Stimulated activated memory B cell treated with anti-CD40 and anti-IgM and Interleukin-4, amounts not matched to agents 10 μg/mL and 1 μg/mL and 100 μg/mL, for 72 hours (primary cell): ENCODE measurements at regions not wholly inside any gene's neighbourhood (a gene's known extent, or its start where the extent isn't known, plus 50 kb on each side); places are given as distances from the start of the nearest gene placed in this dataset.
A peak's percentile ranks its signal among the peaks of the same experiment; 100 is the strongest.

Experiments
- ATAC-seq: fragments of 150-1000 bp; cut with Tn5 transposase; 2 replicates; pipeline ENCODE4 v1.10.0; 2021
- H3K27ac Mint-ChIP-seq: one replicate; pipeline ENCODE4 v1.8.0; 2022; ENCODE audit warnings: mild to moderate bottlenecking, mixed read lengths
- H3K27me3 Mint-ChIP-seq: one replicate; pipeline ENCODE4 v1.8.0; 2022; ENCODE audit warnings: mixed read lengths
- H3K36me3 Mint-ChIP-seq: one replicate; pipeline ENCODE4 v1.8.0; 2022; ENCODE audit warnings: mixed read lengths
- H3K4me1 Mint-ChIP-seq: one replicate; pipeline ENCODE4 v1.8.0; 2022; ENCODE audit warnings: mixed read lengths
- H3K4me3 Mint-ChIP-seq: one replicate; pipeline ENCODE4 v1.8.0; 2022; ENCODE audit warnings: mild to moderate bottlenecking, moderate library complexity, mixed read lengths
- H3K9me3 Mint-ChIP-seq: one replicate; pipeline ENCODE4 v1.8.0; 2022; ENCODE audit warnings: mixed read lengths

GRCh38 chr18:78531637-78532036, 448.0 kb upstream of the SALL3 start:
- Mint-ChIP-seq H3K36me3 (no peaks in the 10 kb centered on the region), H3K27ac (no peak overlapping the region), H3K27me3 (no peaks in the 10 kb centered on the region), H3K4me3 (no peak overlapping the region), H3K4me1 (no peaks in the 10 kb centered on the region), H3K9me3 (peaks cover 3% of the 10 kb centered on the region)
- ATAC-seq = no peak

GRCh38 chr18:78538669-78539440, 440.8 kb upstream of the SALL3 start:
- Mint-ChIP-seq H3K9me3 (peaks cover 2% of the 10 kb centered on the region), H3K27me3 (no peaks in the 10 kb centered on the region), H3K4me3 (no peak overlapping the region), H3K4me1 (no peaks in the 10 kb centered on the region), H3K36me3 (no peaks in the 10 kb centered on the region), H3K27ac (no peak overlapping the region)
- no peak for ATAC-seq

- ATAC-seq = no peak
- Mint-ChIP-seq H3K4me3 (no peak overlapping the region), H3K27me3 (no peaks in the 10 kb centered on the region), H3K4me1 (no peaks in the 10 kb centered on the region), H3K36me3 (no peaks in the 10 kb centered on the region), H3K27ac (no peak overlapping the region), H3K9me3 (peaks cover 3% of the 10 kb centered on the region)
These were observed 438.7 kb upstream of the SALL3 start for GRCh38 chr18:78540636-78541529.

- Mint-ChIP-seq H3K27ac (no peak overlapping the region), H3K4me3 (no peak overlapping the region), H3K27me3 (no peaks in the 10 kb centered on the region), H3K4me1 (no peaks in the 10 kb centered on the region), H3K36me3 (no peaks in the 10 kb centered on the region), H3K9me3 (peaks cover 7% of the 10 kb centered on the region)
- no peak for ATAC-seq
These were observed 437.4 kb upstream of the SALL3 start for GRCh38 chr18:78542204-78542603.

- ATAC-seq = no peak
- Mint-ChIP-seq H3K4me1 (no peaks in the 10 kb centered on the region), H3K9me3 (peaks cover 7% of the 10 kb centered on the region)
These were observed 436.4 kb upstream of the SALL3 start for GRCh38 chr18:78543201-78543725.

DNA sequence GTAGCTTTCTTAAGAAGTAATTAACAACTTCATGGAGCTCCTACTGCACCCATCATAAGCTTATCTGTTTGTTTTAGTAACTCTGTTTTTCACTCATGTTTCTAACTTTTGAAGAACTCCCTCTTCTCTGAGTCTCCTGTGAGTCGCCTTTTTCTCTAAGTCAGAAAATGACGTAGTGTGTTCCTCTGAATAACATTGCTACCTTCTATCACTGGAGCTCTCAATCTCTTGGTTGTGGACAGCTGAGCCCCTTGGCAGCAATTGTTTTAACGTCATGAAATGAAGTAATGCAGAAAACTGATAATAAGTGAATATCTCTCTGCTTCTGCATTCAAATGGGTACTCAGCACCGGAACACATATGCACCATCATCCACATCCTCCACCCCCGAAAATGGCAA, 433.3 kb upstream of the SALL3 start:
- no peak for ATAC-seq
- Mint-ChIP-seq H3K27me3 (no peaks in the 10 kb centered on the region), H3K9me3 (peaks cover 19% of the 10 kb centered on the region), H3K4me3 (no peak overlapping the region), H3K4me1 (no peaks in the 10 kb centered on the region), H3K27ac (no peak overlapping the region), H3K36me3 (no peaks in the 10 kb centered on the region)

More at GRCh38 chr18:78543201-78543725, 436.4 kb upstream of the SALL3 start:
- Mint-ChIP-seq H3K4me3 (no peak overlapping the region), H3K27ac (no peak overlapping the region), H3K36me3 (no peaks in the 10 kb centered on the region), H3K27me3 (no peaks in the 10 kb centered on the region)

DNA sequence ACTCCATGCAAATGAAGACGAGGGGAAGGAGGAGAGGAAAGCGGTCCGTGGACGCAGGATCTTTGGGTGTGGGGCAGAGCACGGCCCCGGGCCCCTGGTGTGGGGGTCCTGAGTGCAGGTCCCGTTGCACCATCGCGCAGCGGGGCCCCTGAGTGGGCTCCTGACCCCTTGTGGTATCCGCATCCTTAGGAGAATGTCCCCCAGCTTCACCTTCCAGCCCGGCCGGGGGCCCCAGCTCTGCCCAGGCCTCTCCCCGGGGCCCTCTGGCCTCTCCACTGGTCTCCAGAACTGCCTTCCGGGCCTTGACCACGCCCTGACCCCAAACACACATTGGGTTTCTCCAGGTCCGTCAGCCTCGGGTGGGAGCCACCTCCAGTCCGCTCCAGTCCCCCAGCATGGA, 431.8 kb upstream of the SALL3 start:
- Mint-ChIP-seq H3K4me1 (no peaks in the 10 kb centered on the region), H3K9me3 (peaks cover 19% of the 10 kb centered on the region), H3K36me3 (no peaks in the 10 kb centered on the region), H3K27me3 (no peaks in the 10 kb centered on the region), H3K4me3 (no peak overlapping the region), H3K27ac (no peak overlapping the region)
- ATAC-seq = no peak

- Mint-ChIP-seq H3K36me3 (no peaks in the 10 kb centered on the region), H3K27ac (no peak overlapping the region), H3K9me3 (peaks cover 19% of the 10 kb centered on the region)
These were observed 431.2 kb upstream of the SALL3 start for GRCh38 chr18:78548261-78549058.

GRCh38 chr18:78549971-78550370, 429.6 kb upstream of the SALL3 start:
- Mint-ChIP-seq H3K4me3 (no peak overlapping the region), H3K4me1 (no peaks in the 10 kb centered on the region), H3K27me3 (no peaks in the 10 kb centered on the region), H3K27ac (no peak overlapping the region), H3K36me3 (no peaks in the 10 kb centered on the region), H3K9me3 (peaks cover 26% of the 10 kb centered on the region)
- ATAC-seq = no peak

More at GRCh38 chr18:78548261-78549058, 431.2 kb upstream of the SALL3 start:
- H3K27me3 Mint-ChIP-seq = no peaks in the 10 kb centered on the region
- ATAC-seq = no peak
- no peak overlapping the region for H3K4me3 Mint-ChIP-seq
- no peaks in the 10 kb centered on the region for H3K4me1 Mint-ChIP-seq

DNA sequence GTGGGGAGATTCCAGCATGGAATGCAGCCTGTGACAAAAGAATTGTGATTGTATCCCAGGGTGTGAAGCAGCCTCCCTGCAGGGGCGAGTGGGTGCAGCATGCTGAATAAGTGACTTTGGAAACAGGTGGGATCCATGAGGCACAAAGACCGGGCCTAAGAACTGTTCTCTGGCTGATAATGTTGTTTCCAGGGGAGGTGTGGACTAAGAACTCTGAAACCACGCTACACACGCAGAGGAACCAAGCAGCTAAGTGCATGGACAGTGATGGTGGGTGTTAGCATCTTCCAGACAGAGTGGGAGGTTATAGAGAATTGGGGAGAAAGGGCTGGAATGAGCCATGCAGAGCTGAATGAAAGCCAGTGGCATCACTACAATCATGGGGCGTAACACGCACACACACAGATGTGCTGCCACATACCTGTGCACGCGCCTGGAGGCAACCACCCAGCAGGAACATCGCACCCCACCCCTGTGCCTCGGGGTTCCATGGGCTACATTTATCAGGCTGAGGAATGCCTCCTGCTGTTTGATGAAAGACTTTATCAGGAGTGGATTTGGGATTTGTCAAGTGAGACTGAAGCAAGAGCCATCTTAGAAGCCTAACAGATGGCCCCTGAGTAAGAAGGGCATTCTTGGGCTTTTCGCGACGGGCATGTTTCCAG, 424.5 kb upstream of the SALL3 start:
- H3K27ac Mint-ChIP-seq = no peak overlapping the region
- peaks cover 22% of the 10 kb centered on the region for H3K9me3 Mint-ChIP-seq
- no peak overlapping the region for H3K4me3 Mint-ChIP-seq
- ATAC-seq = no peak
- H3K36me3 Mint-ChIP-seq = no peaks in the 10 kb centered on the region
- H3K27me3 Mint-ChIP-seq = no peaks in the 10 kb centered on the region
- H3K4me1 Mint-ChIP-seq = no peaks in the 10 kb centered on the region

DNA sequence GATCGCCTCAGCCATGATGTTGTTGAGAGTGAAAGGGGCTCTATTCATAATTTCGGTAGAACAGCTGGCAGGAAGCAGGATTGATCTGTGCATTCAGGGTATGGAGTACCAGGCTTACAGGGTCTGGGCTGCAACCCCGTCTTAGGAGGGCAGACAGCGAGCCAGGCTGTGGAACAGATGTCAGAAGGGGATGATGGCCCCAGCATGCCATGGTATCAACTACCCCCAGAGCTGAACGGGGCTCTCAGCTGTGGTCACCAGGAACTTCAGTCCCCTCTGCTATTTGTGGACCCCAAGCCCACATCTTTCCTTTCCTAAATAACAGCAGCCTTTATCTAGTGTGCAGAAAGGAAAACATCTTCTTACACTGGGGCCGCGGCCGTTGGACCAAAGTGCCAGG, 422.2 kb upstream of the SALL3 start:
- no peaks in the 10 kb centered on the region for H3K4me1 Mint-ChIP-seq
- no peaks in the 10 kb centered on the region for H3K27me3 Mint-ChIP-seq
- H3K36me3 Mint-ChIP-seq = no peaks in the 10 kb centered on the region
- no peak overlapping the region for H3K4me3 Mint-ChIP-seq
- H3K27ac Mint-ChIP-seq = no peak overlapping the region
- H3K9me3 Mint-ChIP-seq = peaks cover 22% of the 10 kb centered on the region
- no peak for ATAC-seq

DNA sequence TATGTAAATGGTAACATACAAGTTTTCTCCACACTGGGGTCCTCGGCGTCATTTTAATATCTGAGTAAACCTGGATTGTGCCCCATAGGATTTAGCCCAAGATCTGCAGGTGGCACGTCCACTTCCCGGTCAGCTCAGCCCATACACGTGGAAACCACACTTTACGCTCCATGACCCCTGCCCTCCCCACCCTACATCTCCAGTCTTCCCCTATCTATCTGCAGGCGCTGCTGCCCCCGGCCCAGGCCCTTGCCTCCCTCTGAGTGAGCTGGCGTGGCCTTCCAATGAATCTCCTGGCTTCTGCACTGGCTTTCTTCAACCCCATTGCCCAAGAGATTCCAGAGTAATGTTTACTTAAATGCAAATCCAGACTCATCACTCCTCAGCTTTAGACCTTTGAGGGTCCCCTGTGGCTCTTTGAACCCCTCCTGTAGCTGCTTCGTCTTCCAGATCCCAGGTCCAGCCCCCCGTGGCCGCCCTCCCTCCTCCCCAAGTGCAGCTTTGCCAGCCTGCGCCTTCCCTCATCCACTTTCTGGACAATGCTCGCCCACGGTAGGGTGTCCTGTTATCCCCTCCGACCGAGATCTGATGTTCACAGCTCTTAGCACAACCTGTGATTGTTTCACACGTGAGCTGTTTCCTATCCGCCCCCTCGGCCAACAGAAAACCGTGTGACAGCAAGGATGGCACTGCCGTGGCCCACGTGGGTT, 421.4 kb upstream of the SALL3 start:
- H3K27ac Mint-ChIP-seq = no peak overlapping the region
- H3K4me1 Mint-ChIP-seq = no peaks in the 10 kb centered on the region
- no peak for ATAC-seq
- H3K27me3 Mint-ChIP-seq = no peaks in the 10 kb centered on the region
- peaks cover 22% of the 10 kb centered on the region for H3K9me3 Mint-ChIP-seq
- no peak overlapping the region for H3K4me3 Mint-ChIP-seq
- H3K36me3 Mint-ChIP-seq = no peaks in the 10 kb centered on the region

GRCh38 chr18:78558948-78559347, 420.7 kb upstream of the SALL3 start:
- ATAC-seq = peak; percentile 15
- Mint-ChIP-seq H3K4me3 (no peak overlapping the region), H3K9me3 (peaks cover 22% of the 10 kb centered on the region), H3K27me3 (peaks cover 2% of the 10 kb centered on the region), H3K27ac (no peak overlapping the region), H3K36me3 (no peaks in the 10 kb centered on the region), H3K4me1 (no peaks in the 10 kb centered on the region)

DNA sequence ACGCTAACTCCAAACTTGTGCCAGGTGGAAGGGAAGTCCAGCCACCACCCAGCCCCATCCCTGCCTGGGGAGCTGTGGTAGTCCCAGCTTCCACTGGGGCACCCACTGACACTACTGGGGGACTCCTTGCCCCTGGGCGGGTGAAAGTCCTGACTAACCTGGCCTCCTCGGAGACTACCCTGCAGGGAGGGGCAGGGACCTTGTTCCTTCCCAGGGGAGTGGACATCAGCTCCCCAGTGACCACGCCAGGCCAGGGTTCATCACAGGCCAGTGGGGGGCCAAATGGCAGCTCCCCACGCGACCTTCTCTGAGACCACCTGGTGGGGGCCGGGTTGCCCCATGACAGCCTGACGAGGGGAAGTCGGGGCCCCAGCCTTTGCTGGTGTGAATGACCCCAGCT, 420.0 kb upstream of the SALL3 start:
- ATAC-seq = no peak
- Mint-ChIP-seq H3K4me1 (no peaks in the 10 kb centered on the region), H3K36me3 (no peaks in the 10 kb centered on the region), H3K27me3 (peaks cover 8% of the 10 kb centered on the region), H3K9me3 (peaks cover 16% of the 10 kb centered on the region), H3K4me3 (no peak overlapping the region), H3K27ac (no peak overlapping the region)
